ENCODE measurements at regions not wholly inside any gene's neighbourhood (a gene's known extent, or its start where the extent isn't known, plus 50 kb on each side); places are given as distances from the start of the nearest gene placed in this dataset.

GRCh38 chr17:33370401-33370800, 77.3 kb upstream of the ASIC2 start:
- H3K36me3 ChIP-seq (replicated peaks; ENCODE audit: insufficient read depth, low read length): no peaks in the 10 kb centered on the region
- DNase-seq: no peak
- H3F3A ChIP-seq (ENCODE audit: insufficient read depth, low read length): no peaks in the 10 kb centered on the region
- no peak overlapping the region for H3K4me3 ChIP-seq (ENCODE audit: low read length)
- no peaks in the 10 kb centered on the region for H4K20me1 ChIP-seq (ENCODE audit: insufficient read depth, low read length)
- H3K79me2 ChIP-seq (ENCODE audit: low read length): no peaks in the 10 kb centered on the region
- no peak overlapping the region for H3K27ac ChIP-seq (ENCODE audit: low read length)
- H3K4me1 ChIP-seq (ENCODE audit: low read length): no peaks in the 10 kb centered on the region
- TF ChIP-seq EZH2 (optimal IDR thresholded peaks at IDR 0.05; ENCODE audit: low read depth, low read length) (no peak), EZH2phosphoT487 (IDR thresholded peaks at IDR 0.05; ENCODE audit: low read length) (no peak), CTCF (IDR thresholded peaks at IDR 0.05; ENCODE audit: low read length) (no peak)
- no peaks in the 10 kb centered on the region for H3K27me3 ChIP-seq (replicated peaks; ENCODE audit: insufficient read depth, low read length)
- no peak overlapping the region for H3K4me2 ChIP-seq (ENCODE audit: low read depth, low read length)
- H2AFZ ChIP-seq (ENCODE audit: low read length): no peak overlapping the region
- no peaks in the 10 kb centered on the region for H3K9me2 ChIP-seq (replicated peaks; ENCODE audit: insufficient read depth, low read length)
- no peak overlapping the region for H3K9ac ChIP-seq (ENCODE audit: low read length)
- H3K9me3 ChIP-seq (replicated peaks; ENCODE audit: insufficient read depth, low read length): no peaks in the 10 kb centered on the region

GRCh38 chr17:33371377-33371776, 78.3 kb upstream of the ASIC2 start:
- no peaks in the 10 kb centered on the region for H3K9me3 ChIP-seq (replicated peaks; ENCODE audit: insufficient read depth, low read length)
- H3K4me3 ChIP-seq (ENCODE audit: low read length): no peak overlapping the region
- H3K4me1 ChIP-seq (ENCODE audit: low read length): no peaks in the 10 kb centered on the region
- H3K27me3 ChIP-seq (replicated peaks; ENCODE audit: insufficient read depth, low read length): no peaks in the 10 kb centered on the region
- no peaks in the 10 kb centered on the region for H3K9me2 ChIP-seq (replicated peaks; ENCODE audit: insufficient read depth, low read length)
- H2AFZ ChIP-seq (ENCODE audit: low read length): no peak overlapping the region
- no peaks in the 10 kb centered on the region for H4K20me1 ChIP-seq (ENCODE audit: insufficient read depth, low read length)
- H3K4me2 ChIP-seq (ENCODE audit: low read depth, low read length): no peak overlapping the region
- no peak overlapping the region for H3K27ac ChIP-seq (ENCODE audit: low read length)
- DNase-seq: no peak
- no peaks in the 10 kb centered on the region for H3K79me2 ChIP-seq (ENCODE audit: low read length)
- no peak overlapping the region for H3K9ac ChIP-seq (ENCODE audit: low read length)
- H3F3A ChIP-seq (ENCODE audit: insufficient read depth, low read length): no peaks in the 10 kb centered on the region
- TF ChIP-seq EZH2 (optimal IDR thresholded peaks at IDR 0.05; ENCODE audit: low read depth, low read length) (no peak), CTCF (IDR thresholded peaks at IDR 0.05; ENCODE audit: low read length) (no peak), EZH2phosphoT487 (IDR thresholded peaks at IDR 0.05; ENCODE audit: low read length) (no peak)
- no peaks in the 10 kb centered on the region for H3K36me3 ChIP-seq (replicated peaks; ENCODE audit: insufficient read depth, low read length)

GRCh38 chr17:33373273-33373672, 80.2 kb upstream of the ASIC2 start:
- Histone ChIP-seq H3K27ac (ENCODE audit: low read length) (no peak overlapping the region), H3K9me2 (replicated peaks; ENCODE audit: insufficient read depth, low read length) (no peaks in the 10 kb centered on the region), H4K20me1 (ENCODE audit: insufficient read depth, low read length) (no peaks in the 10 kb centered on the region), H3K9ac (ENCODE audit: low read length) (no peak overlapping the region), H3K4me1 (ENCODE audit: low read length) (no peaks in the 10 kb centered on the region), H3K79me2 (ENCODE audit: low read length) (no peaks in the 10 kb centered on the region), H3F3A (ENCODE audit: insufficient read depth, low read length) (no peaks in the 10 kb centered on the region), H3K27me3 (replicated peaks; ENCODE audit: insufficient read depth, low read length) (no peaks in the 10 kb centered on the region), H3K4me2 (ENCODE audit: low read depth, low read length) (no peak overlapping the region), H2AFZ (ENCODE audit: low read length) (no peak overlapping the region), H3K36me3 (replicated peaks; ENCODE audit: insufficient read depth, low read length) (no peaks in the 10 kb centered on the region), H3K9me3 (replicated peaks; ENCODE audit: insufficient read depth, low read length) (no peaks in the 10 kb centered on the region), H3K4me3 (ENCODE audit: low read length) (no peak overlapping the region)
- TF ChIP-seq CTCF (IDR thresholded peaks at IDR 0.05; ENCODE audit: low read length) (no peak), EZH2 (optimal IDR thresholded peaks at IDR 0.05; ENCODE audit: low read depth, low read length) (no peak), EZH2phosphoT487 (IDR thresholded peaks at IDR 0.05; ENCODE audit: low read length) (no peak)
- no peak for DNase-seq

Measured in MM.1S (cell line).